ENCODE measurements at regions not wholly inside any gene's neighbourhood (a gene's known extent, or its start where the extent isn't known, plus 50 kb on each side); places are given as distances from the start of the nearest gene placed in this dataset.

DNA sequence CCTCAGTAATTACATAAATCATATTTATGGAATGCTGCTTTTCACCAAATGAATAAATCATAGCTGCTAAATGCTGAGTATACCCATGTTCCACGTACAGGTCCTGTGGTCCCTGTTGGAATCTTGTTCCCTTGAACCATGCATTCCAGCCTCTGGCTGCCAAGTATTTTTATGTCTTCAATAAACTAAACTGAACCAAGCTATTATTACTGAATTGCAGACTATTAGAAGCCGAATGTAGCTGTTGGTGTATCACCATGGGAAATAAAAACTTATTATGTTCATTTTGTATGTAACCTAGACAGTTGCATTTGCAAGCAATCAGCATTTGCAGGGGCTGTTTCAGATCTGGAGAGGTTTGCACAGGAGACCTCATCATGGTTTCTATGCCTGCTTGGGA is 362.4 kb downstream of the ADCYAP1 start:
- TF ChIP-seq, protein P1, sequence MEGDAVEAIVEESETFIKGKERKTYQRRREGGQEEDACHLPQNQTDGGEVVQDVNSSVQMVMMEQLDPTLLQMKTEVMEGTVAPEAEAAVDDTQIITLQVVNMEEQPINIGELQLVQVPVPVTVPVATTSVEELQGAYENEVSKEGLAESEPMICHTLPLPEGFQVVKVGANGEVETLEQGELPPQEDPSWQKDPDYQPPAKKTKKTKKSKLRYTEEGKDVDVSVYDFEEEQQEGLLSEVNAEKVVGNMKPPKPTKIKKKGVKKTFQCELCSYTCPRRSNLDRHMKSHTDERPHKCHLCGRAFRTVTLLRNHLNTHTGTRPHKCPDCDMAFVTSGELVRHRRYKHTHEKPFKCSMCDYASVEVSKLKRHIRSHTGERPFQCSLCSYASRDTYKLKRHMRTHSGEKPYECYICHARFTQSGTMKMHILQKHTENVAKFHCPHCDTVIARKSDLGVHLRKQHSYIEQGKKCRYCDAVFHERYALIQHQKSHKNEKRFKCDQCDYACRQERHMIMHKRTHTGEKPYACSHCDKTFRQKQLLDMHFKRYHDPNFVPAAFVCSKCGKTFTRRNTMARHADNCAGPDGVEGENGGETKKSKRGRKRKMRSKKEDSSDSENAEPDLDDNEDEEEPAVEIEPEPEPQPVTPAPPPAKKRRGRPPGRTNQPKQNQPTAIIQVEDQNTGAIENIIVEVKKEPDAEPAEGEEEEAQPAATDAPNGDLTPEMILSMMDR (IDR thresholded peaks at IDR 0.05; ENCODE audit: low read depth, low read length) = no peak
- TF ChIP-seq, protein P2, sequence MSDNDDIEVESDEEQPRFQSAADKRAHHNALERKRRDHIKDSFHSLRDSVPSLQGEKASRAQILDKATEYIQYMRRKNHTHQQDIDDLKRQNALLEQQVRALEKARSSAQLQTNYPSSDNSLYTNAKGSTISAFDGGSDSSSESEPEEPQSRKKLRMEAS (IDR thresholded peaks at IDR 0.05; ENCODE audit: low read depth, low read length) = no peak
- no peak for TF ChIP-seq POLR2A (IDR thresholded peaks at IDR 0.05; ENCODE audit: extremely low read depth, insufficient read length)
